GM23248 (cell line): ENCODE measurements at regions not wholly inside any gene's neighbourhood (a gene's known extent, or its start where the extent isn't known, plus 50 kb on each side); places are given as distances from the start of the nearest gene placed in this dataset.

Source experiments
- EZH2 ChIP-seq: fragments of 200-600 bp; sonication (generic); IDR thresholded peaks from 2 replicates; pipeline ENCODE4 v1.6.1; 2018; ENCODE audit warnings: antibody characterized with exemption, mild to moderate bottlenecking; ENCODE audit not compliant: insufficient read depth, poor library complexity, severe bottlenecking
- EZH2phosphoT487 ChIP-seq: fragments of 200-600 bp; sonication (generic); IDR thresholded peaks from 2 replicates; pipeline ENCODE4 v1.6.1; 2018; ENCODE audit warnings: antibody characterized with exemption, moderate library complexity, mild to moderate bottlenecking, low read depth; ENCODE audit not compliant: insufficient read depth

DNA sequence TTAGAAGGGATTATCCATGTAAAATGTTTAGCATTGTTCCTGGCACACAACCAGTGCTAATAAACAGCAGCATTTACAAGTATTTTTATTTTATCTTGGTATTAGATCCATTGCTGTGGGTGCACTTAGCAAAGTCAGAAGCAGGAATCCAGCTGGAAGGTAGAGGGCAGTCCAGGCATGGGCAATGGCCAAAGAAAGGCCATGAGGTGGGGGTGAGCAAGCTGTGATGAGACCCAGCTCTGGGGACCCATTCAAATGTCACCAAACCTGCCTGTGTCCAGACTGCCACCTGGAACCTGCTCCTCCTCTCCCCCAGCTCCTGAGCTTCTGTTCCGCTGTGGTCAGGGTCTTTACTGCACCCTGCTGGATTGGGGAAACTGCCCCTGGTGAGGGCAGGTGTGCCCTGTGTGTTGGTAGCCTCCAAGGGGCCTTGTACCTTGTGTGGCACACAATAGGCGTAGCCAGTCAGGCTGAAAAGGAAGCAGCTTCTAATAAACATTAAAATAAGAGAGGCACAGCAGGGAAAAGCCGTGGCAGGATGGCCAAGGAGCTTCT, 118.0 kb upstream of the CRHR1 start:
- TF ChIP-seq EZH2 = no peak
- TF ChIP-seq EZH2phosphoT487 = no peak
